Hepatic stellate cell (primary cell): ENCODE measurements at regions not wholly inside any gene's neighbourhood (a gene's known extent, or its start where the extent isn't known, plus 50 kb on each side); places are given as distances from the start of the nearest gene placed in this dataset.

Experiments used
- DNase-seq: peaks from one replicate; pipeline ENCODE4 v3.0.0; 2011; ENCODE audit warnings: low spot score

DNA sequence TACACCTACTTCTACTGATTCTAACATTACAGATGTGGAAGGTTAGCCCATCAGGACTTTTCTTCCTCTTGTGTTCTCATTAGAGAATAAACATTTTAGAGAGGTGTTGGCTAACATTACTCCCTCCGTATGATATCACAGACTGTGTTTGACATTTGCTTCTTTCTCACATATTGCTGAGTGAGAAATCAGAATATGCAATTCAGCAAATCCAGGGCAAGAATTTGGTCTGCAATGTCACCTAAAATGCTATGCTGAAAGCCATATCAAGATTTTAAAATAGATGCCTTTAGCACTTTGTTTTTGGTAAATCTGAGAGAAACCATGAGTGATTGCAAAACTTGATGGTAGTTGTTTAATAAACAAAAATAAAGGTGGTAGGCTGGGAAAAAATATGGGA lies 319.1 kb downstream of the C4orf33 start:
- DNase-seq, result no peak

- no peak for DNase-seq
Observed at GRCh38 chr4:129420637-129421036, 324.7 kb downstream of the C4orf33 start.

- DNase-seq, result no peak
Observed at GRCh38 chr4:129422277-129422676, 326.3 kb downstream of the C4orf33 start.

DNA sequence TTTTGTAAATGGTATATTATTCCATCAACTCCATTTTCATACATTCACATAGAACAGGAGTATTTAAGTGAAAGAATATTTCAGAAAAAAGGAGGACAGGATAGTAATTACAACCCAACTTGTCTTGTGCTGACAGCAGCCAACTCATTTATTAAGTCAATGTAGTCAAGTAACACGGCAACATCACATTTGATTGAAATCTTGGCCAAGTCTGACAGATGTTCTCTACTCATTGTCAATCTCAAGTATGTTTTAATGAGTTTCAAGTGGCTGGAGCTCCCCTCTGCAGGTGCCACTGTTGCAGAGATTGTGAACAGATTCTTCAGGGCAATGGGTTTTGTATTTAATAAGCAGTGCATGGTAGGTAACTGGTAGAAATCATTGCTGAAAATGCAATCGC lies 332.5 kb downstream of the C4orf33 start:
- DNase-seq, result no peak

DNA sequence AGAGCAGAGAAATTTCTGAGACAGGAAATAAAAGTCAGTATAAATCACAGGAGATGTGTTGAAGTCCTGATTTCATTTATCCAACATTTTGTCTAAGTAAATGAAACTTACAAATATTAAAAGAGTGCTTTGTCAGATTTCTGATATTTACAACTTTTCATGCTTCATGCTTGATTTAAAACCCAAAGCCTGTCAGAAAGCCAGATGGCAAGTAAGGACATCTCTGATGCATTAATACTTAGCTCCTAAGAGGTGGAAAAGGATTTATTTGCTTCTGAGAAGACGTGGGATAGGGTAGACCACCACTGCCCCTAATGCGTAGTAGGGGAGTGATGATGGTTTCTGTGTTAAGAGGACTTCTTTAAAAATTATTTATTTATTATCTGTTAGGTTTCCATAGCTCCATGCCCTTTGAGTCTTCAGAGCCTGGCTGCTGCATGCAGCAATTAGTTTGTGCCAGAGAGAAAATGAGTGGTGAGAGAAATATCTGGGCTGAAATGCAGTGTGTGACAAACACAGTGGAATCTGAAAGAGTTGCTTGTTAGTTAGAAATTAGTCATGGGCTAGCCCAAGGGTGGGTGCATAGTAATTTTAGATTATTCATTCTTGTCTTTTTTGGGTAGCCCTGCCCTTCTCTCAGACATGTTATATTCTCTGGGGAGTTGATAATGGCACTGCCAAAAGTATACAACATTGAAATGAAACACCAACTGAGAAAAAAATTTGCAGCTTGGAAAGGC lies 333.8 kb downstream of the C4orf33 start:
- no peak for DNase-seq

- DNase-seq, result no peak
Observed at GRCh38 chr4:129437347-129437746, 341.4 kb downstream of the C4orf33 start.

GRCh38 chr4:129438456-129438981 lies 342.6 kb downstream of the C4orf33 start:
- no peak for DNase-seq

DNA sequence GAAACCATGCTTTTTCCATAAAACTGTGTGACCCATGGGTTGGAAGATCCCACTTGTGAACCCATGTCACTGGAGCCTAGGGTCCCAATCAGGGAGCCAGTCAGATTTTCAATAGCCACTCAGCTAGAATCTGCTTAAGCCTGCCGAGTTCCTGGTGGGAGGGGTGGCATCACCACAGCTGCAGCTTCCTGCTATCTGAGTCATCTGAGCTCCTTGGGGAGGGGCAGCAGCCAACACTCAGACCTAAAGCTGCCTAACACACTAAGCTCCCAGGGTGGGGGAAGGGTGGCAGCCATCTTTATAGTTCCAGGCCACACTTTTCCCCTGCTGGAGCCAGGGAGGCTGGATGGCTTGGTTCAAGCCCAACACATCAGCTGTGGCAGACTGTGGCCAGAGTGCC lies 350.1 kb downstream of the C4orf33 start:
- DNase-seq, result no peak

DNA sequence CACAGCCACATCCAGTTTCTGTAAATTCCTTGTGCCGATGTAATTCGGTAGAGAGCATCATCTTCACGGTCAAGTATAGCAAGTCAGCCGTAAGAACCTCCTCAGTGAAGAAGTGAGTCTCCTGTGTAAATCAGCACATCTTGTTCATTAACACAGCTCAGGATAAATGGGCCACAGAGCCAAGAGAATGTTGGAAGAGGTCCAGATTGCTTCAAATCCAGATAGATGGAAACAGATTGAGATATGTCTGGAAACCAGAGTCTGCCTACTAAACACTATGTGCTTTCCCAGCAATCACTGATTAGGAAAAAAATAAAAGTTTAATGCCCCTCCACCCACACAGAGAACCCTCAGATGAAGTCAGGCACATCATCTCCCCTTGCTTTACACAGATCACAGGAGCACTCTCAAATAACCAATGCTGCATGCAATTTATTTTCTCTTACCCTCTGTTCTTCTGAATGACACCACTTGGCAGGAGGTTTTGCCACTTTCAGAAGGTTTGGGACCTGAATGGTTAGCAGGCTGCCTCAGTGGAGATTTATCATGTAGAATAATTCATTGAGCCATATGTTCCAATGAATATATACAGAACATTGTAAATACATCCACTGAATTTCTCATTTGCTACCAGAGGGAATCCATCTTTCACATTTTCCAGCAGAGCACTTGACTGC lies 357.7 kb downstream of the C4orf33 start:
- no peak for DNase-seq

DNA sequence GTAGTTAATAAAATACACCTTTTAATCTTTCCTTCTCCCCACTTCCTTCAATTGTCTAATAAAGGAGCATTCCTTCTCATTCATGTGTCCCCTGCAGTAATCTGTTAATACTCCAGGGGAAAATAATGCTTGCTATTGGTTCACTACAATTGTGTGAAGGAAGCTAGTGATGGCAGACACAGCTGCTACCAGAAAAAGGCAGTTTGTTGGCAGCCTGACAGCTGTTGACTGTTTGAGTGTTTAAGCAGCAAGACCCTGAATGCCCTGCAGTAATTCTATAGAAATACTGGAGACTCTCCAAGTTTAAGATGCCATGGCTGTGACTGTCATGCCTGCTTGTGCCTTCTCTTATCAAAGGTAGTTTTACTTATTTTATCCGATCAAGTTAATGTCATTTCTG lies 359.5 kb downstream of the C4orf33 start:
- no peak for DNase-seq

GRCh38 chr4:129468624-129469023 lies 372.7 kb downstream of the C4orf33 start:
- DNase-seq, result no peak

- DNase-seq, result no peak
Observed at GRCh38 chr4:129474698-129475097, 378.7 kb downstream of the C4orf33 start.

DNA sequence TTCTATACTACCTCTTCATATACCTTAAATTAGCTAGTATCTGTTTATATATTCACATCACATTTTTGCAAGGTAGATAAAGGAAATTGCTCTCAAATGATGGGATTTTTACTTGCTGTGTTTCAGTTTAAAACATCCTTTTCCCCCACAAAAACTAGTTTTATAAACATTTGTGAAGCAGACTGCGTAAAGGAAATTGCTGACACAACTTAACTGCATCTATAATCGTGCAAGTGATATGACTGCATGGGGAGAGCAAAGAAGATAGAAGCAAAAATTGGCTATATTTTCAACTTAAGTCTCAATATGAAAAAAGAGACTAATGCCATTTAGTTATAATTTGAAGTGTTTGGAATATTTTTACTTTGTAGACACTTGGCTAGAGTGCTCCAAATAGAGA lies 385.2 kb downstream of the C4orf33 start:
- no peak for DNase-seq

- DNase-seq, result no peak
Observed at GRCh38 chr4:129488427-129488826, 392.5 kb downstream of the C4orf33 start.

GRCh38 chr4:129490516-129490915 lies 394.6 kb downstream of the C4orf33 start:
- no peak for DNase-seq

GRCh38 chr4:129498626-129499025 lies 402.7 kb downstream of the C4orf33 start:
- DNase-seq, result no peak

DNA sequence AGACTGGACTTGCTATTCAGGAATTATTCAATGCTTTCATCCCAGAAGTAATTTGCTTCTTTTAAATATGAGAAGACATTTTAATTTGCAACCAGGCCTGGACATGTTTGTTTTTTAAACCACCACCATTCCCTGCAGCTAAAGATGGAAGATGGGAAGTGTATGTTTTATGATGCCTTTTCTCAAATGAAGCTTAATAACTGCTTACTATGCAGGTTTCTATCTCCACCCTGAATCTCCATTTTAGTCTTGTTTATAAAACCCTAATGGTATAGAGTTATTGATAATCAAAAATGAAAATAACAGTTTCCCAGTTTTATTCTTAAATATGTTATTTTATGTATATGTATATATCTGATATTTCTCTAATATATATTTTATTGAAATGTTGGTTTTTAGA lies 418.9 kb downstream of the C4orf33 start:
- no peak for DNase-seq

DNA sequence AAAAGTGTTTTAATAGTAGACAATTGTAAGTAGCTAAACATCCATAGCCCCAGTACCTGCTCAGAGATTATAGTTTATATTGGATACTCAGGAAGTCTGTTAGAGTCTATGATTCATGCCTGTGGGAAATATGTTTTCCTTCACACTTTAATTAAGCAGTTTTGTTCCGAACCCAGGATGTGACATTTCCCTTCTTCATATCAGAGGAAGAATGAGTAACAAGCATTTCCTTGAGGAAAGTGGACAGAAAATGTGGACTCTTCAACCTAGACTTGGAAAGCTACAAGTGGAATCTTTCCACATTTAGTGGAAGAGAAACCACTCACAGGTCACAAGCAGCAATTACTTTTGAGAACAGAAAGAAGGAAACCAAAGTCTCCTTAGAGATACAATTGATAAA lies 419.4 kb downstream of the C4orf33 start:
- no peak for DNase-seq

DNA sequence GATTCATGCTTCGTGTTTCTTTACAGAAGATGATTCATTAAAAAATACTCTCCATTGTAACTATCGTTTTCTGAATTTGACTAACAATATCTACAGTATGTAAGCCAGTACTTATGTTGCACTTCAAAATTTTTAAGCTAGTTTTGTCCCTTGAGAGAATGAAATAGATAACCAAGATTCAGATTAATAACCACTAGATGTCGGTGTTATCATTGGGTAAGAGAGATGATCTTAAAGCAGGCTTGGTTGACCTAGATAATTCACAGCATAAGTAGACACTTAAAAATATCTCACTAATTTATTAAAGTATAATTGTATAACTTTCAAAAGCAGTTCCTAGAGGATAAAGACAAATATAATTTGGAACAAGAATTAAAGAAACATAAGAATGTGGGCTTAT lies 430.9 kb downstream of the C4orf33 start:
- DNase-seq, result no peak

DNA sequence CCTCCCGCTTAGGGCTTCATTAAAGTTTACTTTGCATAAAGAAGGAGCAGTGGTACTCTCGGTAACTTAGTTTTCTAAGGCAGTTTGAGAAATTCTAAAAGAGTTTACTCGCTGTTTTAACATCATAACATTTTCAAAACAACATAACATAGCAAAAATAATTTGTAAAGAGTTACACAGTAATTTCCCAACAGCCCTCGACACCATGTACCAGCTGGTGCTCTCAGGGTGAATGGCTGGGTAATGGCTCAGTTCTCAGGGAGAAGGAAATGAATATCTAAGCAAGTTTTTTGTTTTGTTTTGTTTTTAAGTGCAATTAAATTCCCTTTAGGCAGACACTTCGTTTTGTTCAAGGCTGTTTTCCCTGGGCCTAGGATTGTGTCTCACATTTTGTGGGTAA lies 435.3 kb downstream of the C4orf33 start:
- no peak for DNase-seq

- no peak for DNase-seq
Observed at GRCh38 chr4:129532573-129532972, 436.6 kb downstream of the C4orf33 start.

DNA sequence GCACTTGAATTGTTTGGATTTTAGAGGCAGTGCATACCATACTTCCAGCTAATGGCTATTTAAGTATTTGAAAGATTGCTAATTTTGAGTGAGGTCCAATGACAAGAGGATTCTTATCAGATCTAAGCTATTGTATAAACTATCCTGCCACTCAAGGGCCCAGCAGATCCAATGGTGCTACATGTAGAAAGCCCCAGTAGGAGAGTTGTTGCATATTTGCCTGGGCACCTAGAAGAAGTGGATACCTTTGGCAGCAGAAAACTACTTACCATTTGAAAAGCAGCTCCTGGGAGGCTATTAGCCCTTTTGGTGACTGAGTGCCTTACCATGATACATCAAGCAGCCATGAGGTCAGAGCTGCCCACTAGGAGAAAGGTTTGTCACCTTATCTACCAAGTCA lies 447.3 kb downstream of the C4orf33 start:
- DNase-seq, result no peak

DNA sequence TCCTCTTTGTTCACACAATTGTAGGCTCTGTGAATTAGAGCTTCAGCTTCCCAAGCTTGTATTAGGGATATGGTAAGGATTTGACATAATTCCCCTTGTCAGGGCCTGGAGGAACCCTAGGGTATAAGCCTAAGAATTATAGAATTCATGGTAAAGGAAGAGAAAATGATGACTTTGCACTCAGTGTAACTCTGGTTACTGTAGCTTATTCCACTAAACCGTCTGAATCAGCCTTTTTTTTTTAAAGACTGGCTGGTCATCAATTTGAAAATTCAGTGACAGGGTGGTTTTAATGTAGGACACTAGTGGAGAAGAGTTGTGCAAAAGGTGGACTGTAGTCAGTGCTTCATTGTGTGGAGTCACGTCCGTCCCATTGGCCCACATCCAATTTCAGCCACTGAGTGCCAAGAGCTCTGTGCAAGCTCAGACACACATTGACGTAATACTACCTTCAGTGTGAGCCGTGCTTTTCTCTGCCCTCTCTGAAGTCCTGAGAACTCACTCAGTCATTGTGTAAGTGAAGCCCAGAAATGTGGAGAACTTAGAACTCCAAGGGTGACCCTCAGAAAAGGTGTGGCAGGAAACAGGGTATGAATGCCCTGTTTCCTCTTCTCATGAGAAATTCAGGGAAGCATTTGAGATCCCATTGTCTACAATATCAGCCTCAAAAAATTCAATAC lies 449.8 kb downstream of the C4orf33 start:
- no peak for DNase-seq
